ENCODE measurements at regions not wholly inside any gene's neighbourhood (a gene's known extent, or its start where the extent isn't known, plus 50 kb on each side); places are given as distances from the start of the nearest gene placed in this dataset.

- Histone ChIP-seq H3K4me3 (no peak overlapping the region), H3K36me3 (ENCODE audit: insufficient read depth in 1 of 2, low read depth in 1 of 2) (no peaks in the 10 kb centered on the region), H3K4me1 (no peaks in the 10 kb centered on the region), H3K27ac (no peak overlapping the region), H3K27me3 (ENCODE audit: insufficient read depth in 3 of 3, low read length in 2 of 3) (no peaks in the 10 kb centered on the region), H3K9me3 (no peaks in the 10 kb centered on the region)
- DNase-seq, result no peak
- WGBS, 3 donors, result 90 to 100% (median 93%) methylated on average over 1 of the region's 1 CpG
- no peak for TF ChIP-seq CTCF (IDR thresholded peaks at IDR 0.05)
- ATAC-seq, result no peak
- intact Hi-C loops (cut with DNase I), result no loop called here
Observed at GRCh38 chr2:139209586-139209985, 429.4 kb upstream of the NXPH2 start.

- 76 to 81% (median 78%) methylated on average over 2 of the region's 2 CpGs for WGBS, 3 donors
- ATAC-seq (no peak), DNase-seq (no peak)
- Histone ChIP-seq H3K27ac (no peak overlapping the region), H3K27me3 (ENCODE audit: insufficient read depth in 3 of 3, low read length in 2 of 3) (no peaks in the 10 kb centered on the region), H3K9me3 (no peaks in the 10 kb centered on the region), H3K4me3 (no peak overlapping the region), H3K4me1 (no peaks in the 10 kb centered on the region), H3K36me3 (ENCODE audit: insufficient read depth in 1 of 2, low read depth in 1 of 2) (no peaks in the 10 kb centered on the region)
- intact Hi-C loops (cut with DNase I), result no loop called here
- TF ChIP-seq CTCF (IDR thresholded peaks at IDR 0.05), result no peak
Observed at GRCh38 chr2:139201516-139201915, 421.3 kb upstream of the NXPH2 start.

- no peak for ATAC-seq
- TF ChIP-seq CTCF (IDR thresholded peaks at IDR 0.05), result no peak
- no peak for DNase-seq
- H3K27me3 ChIP-seq (ENCODE audit: insufficient read depth in 3 of 3, low read length in 2 of 3), result no peaks in the 10 kb centered on the region
- H3K4me3 ChIP-seq, result no peak overlapping the region
- 74 to 78% (median 78%) methylated on average over 4 of the region's 4 CpGs for WGBS, 3 donors
- no peak overlapping the region for H3K27ac ChIP-seq
- intact Hi-C loops (cut with DNase I), result no loop called here
- H3K4me1 ChIP-seq, result no peaks in the 10 kb centered on the region
- H3K36me3 ChIP-seq (ENCODE audit: insufficient read depth in 1 of 2, low read depth in 1 of 2), result no peaks in the 10 kb centered on the region
- no peaks in the 10 kb centered on the region for H3K9me3 ChIP-seq
Observed at GRCh38 chr2:139196754-139197153, 416.6 kb upstream of the NXPH2 start.

- intact Hi-C loops (cut with DNase I), result no loop called here
- ATAC-seq, result no peak
- Histone ChIP-seq H3K27ac (no peak overlapping the region), H3K4me3 (no peak overlapping the region), H3K9me3 (no peaks in the 10 kb centered on the region), H3K27me3 (ENCODE audit: insufficient read depth in 3 of 3, low read length in 2 of 3) (no peaks in the 10 kb centered on the region), H3K4me1 (no peaks in the 10 kb centered on the region), H3K36me3 (ENCODE audit: insufficient read depth in 1 of 2, low read depth in 1 of 2) (no peaks in the 10 kb centered on the region)
- 71 to 75% (median 73%) methylated on average over 7 of the region's 7 CpGs for WGBS, 3 donors
- TF ChIP-seq CTCF (IDR thresholded peaks at IDR 0.05), result no peak
- DNase-seq, result no peak
Observed at GRCh38 chr2:139194546-139194945, 414.4 kb upstream of the NXPH2 start.

GRCh38 chr2:139177041-139177440 lies 396.9 kb upstream of the NXPH2 start:
- Histone ChIP-seq H3K4me3 (no peak overlapping the region), H3K9me3 (no peaks in the 10 kb centered on the region), H3K4me1 (no peaks in the 10 kb centered on the region), H3K27ac (no peak overlapping the region), H3K36me3 (ENCODE audit: insufficient read depth in 1 of 2, low read depth in 1 of 2) (no peaks in the 10 kb centered on the region), H3K27me3 (ENCODE audit: insufficient read depth in 3 of 3, low read length in 2 of 3) (no peaks in the 10 kb centered on the region)
- DNase-seq (no peak), ATAC-seq (no peak)
- no peak for TF ChIP-seq CTCF (IDR thresholded peaks at IDR 0.05)
- intact Hi-C loops (cut with DNase I), result no loop called here
- 70 to 78% (median 76%) methylated on average over 3 of the region's 3 CpGs for WGBS, 3 donors

Measured in psoas muscle (tissue), 7 donors.